Osteoblast (primary cell): ENCODE measurements at regions not wholly inside any gene's neighbourhood (a gene's known extent, or its start where the extent isn't known, plus 50 kb on each side); places are given as distances from the start of the nearest gene placed in this dataset.

Source experiments
- DNase-seq: peaks from one replicate; pipeline ENCODE4 v3.0.0; 2011; ENCODE audit warnings: low spot score, mixed read lengths; ENCODE audit not compliant: insufficient read length; ENCODE audit errors: missing footprints
- H2AFZ ChIP-seq: 2 replicates; pipeline ENCODE4 v1.6.0; 2011; ENCODE audit warnings: mild to moderate bottlenecking, low read length
- H3K27ac ChIP-seq: 2 replicates; pipeline ENCODE4 v1.5.1; 2011; ENCODE audit warnings: mild to moderate bottlenecking, low read depth, low read length, moderate library complexity
- H3K27me3 ChIP-seq: 2 replicates; pipeline ENCODE4 v1.6.0; 2012; ENCODE audit warnings: mild to moderate bottlenecking, control low read depth, inconsistent platforms, low read length, moderate library complexity; ENCODE audit not compliant: insufficient read depth
- H3K36me3 ChIP-seq: 2 replicates; pipeline ENCODE4 v1.5.1; 2011; ENCODE audit warnings: mild to moderate bottlenecking, low read length, control low read depth, moderate library complexity; ENCODE audit not compliant: insufficient read depth
- H3K4me1 ChIP-seq: 2 replicates; pipeline ENCODE4 v1.5.1; 2011; ENCODE audit warnings: mild to moderate bottlenecking, low read length, control low read depth, moderate library complexity; ENCODE audit not compliant: insufficient read depth
- H3K4me2 ChIP-seq: 2 replicates; pipeline ENCODE4 v1.6.0; 2011; ENCODE audit warnings: mild to moderate bottlenecking, low read length; ENCODE audit not compliant: insufficient read depth
- H3K4me3 ChIP-seq: fragments of 200-600 bp; sonication (generic); 3 replicates; pipeline ENCODE4 v1.5.1; 2012; ENCODE audit warnings: mild to moderate bottlenecking, low read length, inconsistent platforms; ENCODE audit not compliant: insufficient read depth
- H3K79me2 ChIP-seq: 2 replicates; pipeline ENCODE4 v1.6.0; 2012; ENCODE audit warnings: mild to moderate bottlenecking, low read length, control low read depth, inconsistent platforms; ENCODE audit not compliant: insufficient read depth
- H3K9me3 ChIP-seq: 2 replicates; pipeline ENCODE4 v1.5.1; 2011; ENCODE audit warnings: low read depth, low read length, control low read depth
- H4K20me1 ChIP-seq: 2 replicates; pipeline ENCODE4 v1.6.0; 2012; ENCODE audit warnings: mild to moderate bottlenecking, low read length, control low read depth; ENCODE audit not compliant: insufficient read depth
- CTCF ChIP-seq: IDR thresholded peaks from 2 replicates; pipeline ENCODE4 v1.5.1; 2011; ENCODE audit warnings: mild to moderate bottlenecking, low read depth, low read length, moderate library complexity; ENCODE audit errors: extremely low read depth

GRCh38 chr19:57016491-57016890 is 103.3 kb upstream of the USP29 start:
- Histone ChIP-seq H3K4me1 (no peaks in the 10 kb centered on the region), H3K27ac (no peak overlapping the region), H3K4me2 (no peak overlapping the region), H2AFZ (no peak overlapping the region), H4K20me1 (no peaks in the 10 kb centered on the region), H3K36me3 (no peaks in the 10 kb centered on the region), H3K27me3 (no peaks in the 10 kb centered on the region), H3K79me2 (no peaks in the 10 kb centered on the region), H3K4me3 (no peak overlapping the region), H3K9me3 (no peaks in the 10 kb centered on the region)
- no peak for DNase-seq
- no peak for TF ChIP-seq CTCF

DNA sequence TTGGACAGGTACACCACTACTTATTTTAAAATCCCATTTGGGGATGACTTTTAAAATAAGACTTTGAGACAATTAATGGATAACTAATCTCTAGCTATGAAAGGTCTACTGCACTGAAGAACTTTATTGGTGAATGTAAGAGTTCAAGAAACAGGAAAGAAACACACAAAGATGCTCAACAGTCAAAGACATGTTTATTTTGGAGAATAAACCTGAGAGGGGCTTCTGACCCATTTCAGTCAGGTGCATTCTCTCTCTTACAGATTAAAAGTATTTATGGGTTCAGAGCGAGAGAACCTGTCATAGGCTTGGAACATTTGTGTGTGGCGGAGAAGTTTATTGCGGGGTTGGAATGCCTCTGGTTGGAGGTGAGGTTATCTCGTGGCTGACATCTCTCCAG is 94.3 kb upstream of the USP29 start:
- Histone ChIP-seq H3K4me1 (no peaks in the 10 kb centered on the region), H3K36me3 (no peaks in the 10 kb centered on the region), H3K9me3 (no peaks in the 10 kb centered on the region), H2AFZ (no peak overlapping the region), H3K79me2 (no peaks in the 10 kb centered on the region), H3K27ac (no peak overlapping the region), H3K4me2 (no peak overlapping the region), H3K27me3 (no peaks in the 10 kb centered on the region), H3K4me3 (no peak overlapping the region), H4K20me1 (no peaks in the 10 kb centered on the region)
- DNase-seq = no peak
- no peak for TF ChIP-seq CTCF

DNA sequence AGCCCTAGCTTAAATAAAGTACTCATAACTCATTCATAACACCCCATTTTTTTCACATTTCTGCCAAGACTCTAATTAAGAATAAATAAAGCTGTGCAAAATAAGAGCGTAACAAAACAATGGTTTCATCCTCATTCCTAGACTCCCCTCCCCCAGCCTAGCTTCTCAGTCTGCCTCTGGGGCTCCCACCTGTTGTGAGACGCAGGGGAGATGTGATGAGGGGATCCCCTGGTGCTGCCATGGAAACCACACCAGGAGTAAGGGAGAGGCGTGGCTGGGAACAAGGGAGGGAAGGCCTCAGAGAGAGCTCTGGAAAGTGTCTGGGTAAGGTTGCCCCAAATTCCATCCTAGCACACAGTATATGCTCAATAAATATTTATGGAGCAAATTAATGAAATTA is 93.3 kb upstream of the USP29 start:
- H3K36me3 ChIP-seq = no peaks in the 10 kb centered on the region
- no peaks in the 10 kb centered on the region for H4K20me1 ChIP-seq
- DNase-seq = no peak
- H3K4me3 ChIP-seq = no peak overlapping the region
- H3K79me2 ChIP-seq = no peaks in the 10 kb centered on the region
- H2AFZ ChIP-seq = no peak overlapping the region
- H3K27ac ChIP-seq = no peak overlapping the region
- H3K4me2 ChIP-seq = no peak overlapping the region
- H3K4me1 ChIP-seq = no peaks in the 10 kb centered on the region
- no peaks in the 10 kb centered on the region for H3K27me3 ChIP-seq
- no peak for TF ChIP-seq CTCF
- no peaks in the 10 kb centered on the region for H3K9me3 ChIP-seq

DNA sequence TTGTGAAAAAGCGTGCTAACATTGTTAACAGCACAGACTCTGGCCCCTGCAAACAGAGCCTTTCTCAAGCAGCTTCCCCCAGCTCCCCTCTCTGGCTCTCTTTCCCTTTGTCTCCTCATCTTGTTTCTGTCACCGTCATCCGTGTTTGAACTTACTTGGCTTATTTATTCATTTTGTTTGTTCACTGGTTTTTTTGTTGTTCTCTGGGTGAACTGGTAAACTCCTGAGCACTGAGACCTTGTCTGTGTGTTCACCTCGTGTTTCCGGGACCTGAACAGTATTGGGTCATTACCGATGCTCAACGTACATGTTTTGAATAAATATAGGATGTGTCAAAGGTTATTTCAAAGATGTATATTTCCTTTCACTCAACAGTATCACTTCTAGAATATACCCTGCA is 92.4 kb upstream of the USP29 start:
- H3K9me3 ChIP-seq = no peaks in the 10 kb centered on the region
- H3K27me3 ChIP-seq = no peaks in the 10 kb centered on the region
- TF ChIP-seq CTCF = no peak

More for the DNA sequence above, 92.4 kb upstream of the USP29 start:
- no peak overlapping the region for H3K27ac ChIP-seq
- no peak overlapping the region for H3K4me3 ChIP-seq
- no peaks in the 10 kb centered on the region for H4K20me1 ChIP-seq
- H3K36me3 ChIP-seq = no peaks in the 10 kb centered on the region
- H2AFZ ChIP-seq = no peak overlapping the region
- DNase-seq = no peak
- no peaks in the 10 kb centered on the region for H3K79me2 ChIP-seq
- no peak overlapping the region for H3K4me2 ChIP-seq
- H3K4me1 ChIP-seq = no peaks in the 10 kb centered on the region
